NCI-H226 (cell line): ENCODE measurements at regions not wholly inside any gene's neighbourhood (a gene's known extent, or its start where the extent isn't known, plus 50 kb on each side); places are given as distances from the start of the nearest gene placed in this dataset.

ENCODE experiments used
- DNase-seq: peaks from one replicate; pipeline ENCODE4 v3.0.0-alpha.2; 2015

GRCh38 chr5:6235726-6236125 lies 142.6 kb downstream of the MED10 start:
- DNase-seq = no peak

- DNase-seq = no peak
Measured at GRCh38 chr5:6228257-6229250, 149.8 kb downstream of the MED10 start.

GRCh38 chr5:6225121-6225607 lies 153.2 kb downstream of the MED10 start:
- no peak for DNase-seq

- no peak for DNase-seq
Measured at GRCh38 chr5:6224406-6224805, 153.9 kb downstream of the MED10 start.

GRCh38 chr5:6222899-6223298 lies 155.4 kb downstream of the MED10 start:
- DNase-seq = no peak

GRCh38 chr5:6222121-6222520 lies 156.2 kb downstream of the MED10 start:
- no peak for DNase-seq

GRCh38 chr5:6221141-6221626 lies 157.2 kb downstream of the MED10 start:
- DNase-seq = no peak

GRCh38 chr5:6220346-6221088 lies 157.8 kb downstream of the MED10 start:
- DNase-seq = no peak

- DNase-seq = no peak
Measured at GRCh38 chr5:6218517-6218916, 159.8 kb downstream of the MED10 start.

GRCh38 chr5:6218116-6218515 lies 160.2 kb downstream of the MED10 start:
- DNase-seq = no peak

- DNase-seq = no peak
Measured at GRCh38 chr5:6216471-6217075, 161.8 kb downstream of the MED10 start.

GRCh38 chr5:6215891-6216290 lies 162.5 kb downstream of the MED10 start:
- no peak for DNase-seq

GRCh38 chr5:6212244-6212643 lies 166.1 kb downstream of the MED10 start:
- no peak for DNase-seq

- DNase-seq = no peak
Measured at GRCh38 chr5:6206501-6206900, 171.8 kb downstream of the MED10 start.

GRCh38 chr5:6202968-6203365 lies 175.4 kb downstream of the MED10 start:
- DNase-seq = no peak

GRCh38 chr5:6202149-6202967 lies 176.0 kb downstream of the MED10 start:
- DNase-seq = no peak

GRCh38 chr5:6201631-6202030 lies 176.7 kb downstream of the MED10 start:
- no peak for DNase-seq

- no peak for DNase-seq
Measured at GRCh38 chr5:6198531-6198930, 179.8 kb downstream of the MED10 start.

- no peak for DNase-seq
Measured at GRCh38 chr5:6197427-6197826, 180.9 kb downstream of the MED10 start.

- no peak for DNase-seq
Measured at GRCh38 chr5:6195711-6196358, 182.5 kb downstream of the MED10 start.

GRCh38 chr5:6194906-6195612 lies 183.3 kb downstream of the MED10 start:
- DNase-seq = no peak
